K562 (cell line): ENCODE measurements at regions not wholly inside any gene's neighbourhood (a gene's known extent, or its start where the extent isn't known, plus 50 kb on each side); places are given as distances from the start of the nearest gene placed in this dataset.

Experiments
- ATAC-seq: fragments of 200-7000 bp; cut with Tn5 transposase; 3 replicates; pipeline ENCODE4 v1.9.1; 2020; ENCODE audit warnings: moderate library complexity
- BruUV-seq: library from RNA; stranded (reverse); fragments of 400-500 nt; replicated peaks from 2 replicates; lab custom pipeline; 2021; lab: Mats Ljungman, UMichigan
- CTCF ChIA-PET: fragments of 300-600 bp; formaldehyde crosslinking; extraction: SDS; loops from one replicate; lab custom pipeline; 2021; ENCODE audit warnings: low intra/inter-chr PET ratio; lab: Yijun Ruan, JAX
- POLR2A ChIA-PET: fragments of 300-600, 350-650 bp; sonication (Branson Sonifier 250); formaldehyde crosslinking; extraction: SDS; loops from one replicate; lab custom pipeline; 2021; ENCODE audit warnings: antibody characterized with exemption, inconsistent platforms; lab: Yijun Ruan, JAX
- DNase-seq, 4 experiments: peaks; one replicate each; pipeline versions ENCODE4 v3.0.0 to v3.0.0-alpha.2; 2011 to 2018; ENCODE audit warnings: low spot score in 3 of 4, mixed read lengths in 3 of 4; ENCODE audit errors: extremely low read depth in 1 of 4
- FAIRE-seq: peaks from 2 replicates; lab custom pipeline; 2011; peaks lifted over from hg19 to GRCh38; lab: Jason Lieb, UNC
- H2AFZ ChIP-seq: 2 replicates; pipeline ENCODE4 v1.6.0; 2011; ENCODE audit warnings: low read depth, low read length, control low read depth, inconsistent platforms
- H3K27ac ChIP-seq: fragments of 200-600 bp; 3 replicates; pipeline ENCODE4 v1.8.0; 2011; ENCODE audit warnings: low read depth, mild to moderate bottlenecking, control low read depth, inconsistent platforms, low read length, moderate library complexity, mixed read lengths; ENCODE audit errors: extremely low read depth
- H3K27me3 ChIP-seq, 2 experiments: fragments of 300-600 bp in 1 of 2; 2 replicates in 1 of 2; 3 replicates in 1 of 2; pipeline versions ENCODE4 v1.6.0 to v1.8.0; 2011; ENCODE audit warnings: inconsistent platforms in 2 of 2, low read length in 2 of 2, mild to moderate bottlenecking in 1 of 2, mixed read lengths in 1 of 2, moderate library complexity in 1 of 2; ENCODE audit not compliant: control insufficient read depth in 2 of 2, insufficient read depth in 2 of 2
- H3K36me3 ChIP-seq: fragments of 300-600 bp; 3 replicates; pipeline ENCODE4 v1.8.0; 2011; ENCODE audit warnings: mild to moderate bottlenecking, low read length, inconsistent platforms; ENCODE audit not compliant: control insufficient read depth, insufficient read depth
- H3K4me1 ChIP-seq, 2 experiments: fragments of 200-600 bp in 1 of 2; replicated peaks in 1 of 2; 2 replicates in 1 of 2; 3 replicates in 1 of 2; pipeline versions ENCODE4 v1.5.1 to v1.8.0; 2011; ENCODE audit warnings: inconsistent platforms in 2 of 2, low read length in 2 of 2, mild to moderate bottlenecking in 1 of 2, mixed read lengths in 1 of 2, moderate library complexity in 1 of 2; ENCODE audit not compliant: control insufficient read depth in 2 of 2, insufficient read depth in 2 of 2
- H3K4me2 ChIP-seq: 2 replicates; pipeline ENCODE4 v1.6.1; 2011; ENCODE audit warnings: low read length, control low read depth, inconsistent platforms, mixed read lengths; ENCODE audit not compliant: insufficient read depth
- H3K4me3 ChIP-seq: fragments of 200-600 bp; sonication (generic), shearing (Covaris generic); 2 replicates; pipeline ENCODE4 v1.5.1; 2016; ENCODE audit warnings: control low read depth, inconsistent platforms
- H3K79me2 ChIP-seq: fragments of 200-600 bp; 3 replicates; pipeline ENCODE4 v1.8.0; 2011; ENCODE audit warnings: low read length, inconsistent platforms; ENCODE audit not compliant: control insufficient read depth, insufficient read depth
- H3K9ac ChIP-seq, 2 experiments: 2 replicates each; pipeline versions ENCODE4 v1.6.0 to v1.6.1; 2011; ENCODE audit warnings: low read depth in 2 of 2, low read length in 2 of 2, control low read depth in 1 of 2, inconsistent platforms in 1 of 2, mild to moderate bottlenecking in 1 of 2, mixed read lengths in 1 of 2; ENCODE audit not compliant: insufficient read depth in 1 of 2
- H3K9me1 ChIP-seq: one replicate; pipeline ENCODE4 v1.6.0; 2011; ENCODE audit warnings: inconsistent platforms, mild to moderate bottlenecking, low read length, moderate library complexity; ENCODE audit not compliant: control insufficient read depth, insufficient read depth
- H3K9me3 ChIP-seq: replicated peaks from 2 replicates; pipeline ENCODE4 v1.5.1; 2011; ENCODE audit warnings: low read depth, low read length, inconsistent platforms; ENCODE audit not compliant: control insufficient read depth, insufficient read depth
- H4K20me1 ChIP-seq: replicated peaks from 2 replicates; pipeline ENCODE4 v1.6.1; 2011; ENCODE audit warnings: low read length, inconsistent platforms, mixed read lengths; ENCODE audit not compliant: control insufficient read depth, insufficient read depth
- BCLAF1 ChIP-seq, 2 experiments: fragments of 450-650 bp in 1 of 2; IDR thresholded peaks; 2 replicates each; pipeline ENCODE4 v1.6.1; 2011 to 2017; ENCODE audit warnings: low read depth in 2 of 2, antibody characterized with exemption in 1 of 2, borderline replicate concordance in 1 of 2, low read length in 1 of 2, mild to moderate bottlenecking in 1 of 2, mixed read lengths in 1 of 2; ENCODE audit not compliant: control insufficient read depth in 1 of 2
- THRA ChIP-seq: fragments of 450-650 bp; IDR thresholded peaks from 2 replicates; pipeline ENCODE4 v1.6.1; 2017; ENCODE audit warnings: mild to moderate bottlenecking, moderate library complexity
- WGBS: fragments of 100-300 bp; shearing (Covaris generic); methylation state at CpG from one replicate; pipeline ENCODE4 v1.1.6; 2016; ENCODE audit warnings: low coverage, mixed read lengths; ENCODE audit not compliant: insufficient coverage; ENCODE audit errors: missing lambda C conversion rate; 5-methylcytosine and 5-hydroxymethylcytosine counted together
- in situ Hi-C: fragments of 300-500 bp; cut with MboI; formaldehyde crosslinking; loops from 4 replicates; pipeline ENCODE4 v1.15.0; 2018; ENCODE audit warnings: inconsistent platforms, mixed read lengths
- intact Hi-C: fragments of 100-400 bp; cut with micrococcal nuclease; formaldehyde crosslinking; loops from 2 replicates; pipeline ENCODE4 v1.14.2; 2022

- intact Hi-C loops: no loop called here
- TF ChIP-seq BCLAF1 (IDR thresholded peaks at IDR 0.05; ENCODE audit: borderline replicate concordance in 1 of 2, control insufficient read depth in 1 of 2, low read depth in 2 of 2, low read length in 1 of 2) (no peak), THRA (no peak)
- no peaks in the 10 kb centered on the region for H3K36me3 ChIP-seq
- H3K79me2 ChIP-seq: no peaks in the 10 kb centered on the region
- no TSS peak for BruUV-seq
- ATAC-seq: no peak
- H3K27me3 ChIP-seq: no peaks in the 10 kb centered on the region
- no peak overlapping the region for H3K9ac ChIP-seq
- CTCF ChIA-PET: no interaction called here
- no peak for DNase-seq
- H3K4me2 ChIP-seq: no peak overlapping the region
- in situ Hi-C loops: no loop called here
- no peaks in the 10 kb centered on the region for H3K9me3 ChIP-seq
- H3K4me1 ChIP-seq: no peaks in the 10 kb centered on the region
- no peak overlapping the region for H3K4me3 ChIP-seq
- no peak overlapping the region for H2AFZ ChIP-seq
- no peak overlapping the region for H3K27ac ChIP-seq
- 1% methylated on average over 7 of the region's 7 CpGs for WGBS
- no peaks in the 10 kb centered on the region for H4K20me1 ChIP-seq
- no peaks in the 10 kb centered on the region for H3K9me1 ChIP-seq
- POLR2A ChIA-PET: no interaction called here
- no peak for FAIRE-seq
Measured at GRCh38 chr6:50543666-50544065, 169.7 kb upstream of the TFAP2D start.
